HG03097 (cell line): ENCODE measurements at regions not wholly inside any gene's neighbourhood (a gene's known extent, or its start where the extent isn't known, plus 50 kb on each side); places are given as distances from the start of the nearest gene placed in this dataset.
"Not testable (repeated sequence)": the region's sequence is repeated elsewhere in the genome, so short reads cannot be mapped to it uniquely, and the experiment has no call there.

Source experiments
- ATAC-seq: cut with Tn5 transposase; IDR thresholded peaks from one replicate; pipeline ENCODE4 v1.9.1; 2021; ENCODE audit not compliant: unreplicated experiment, low FRiP score

- no peak for ATAC-seq
These were observed 267.6 kb upstream of the SGK1 start for GRCh38 chr6:134585517-134585873.

GRCh38 chr6:134584847-134585516, 267.1 kb upstream of the SGK1 start:
- no peak for ATAC-seq

GRCh38 chr6:134577998-134578397, 260.1 kb upstream of the SGK1 start:
- no peak for ATAC-seq

- ATAC-seq = no peak
These were observed 257.3 kb upstream of the SGK1 start for GRCh38 chr6:134575221-134575620.

- no peak for ATAC-seq
These were observed 256.6 kb upstream of the SGK1 start for GRCh38 chr6:134574491-134574890.

- not testable (repeated sequence) for ATAC-seq
These were observed 252.1 kb upstream of the SGK1 start for GRCh38 chr6:134569996-134570395.

GRCh38 chr6:134564705-134565104, 246.8 kb upstream of the SGK1 start:
- no peak for ATAC-seq

- no peak for ATAC-seq
These were observed 242.1 kb upstream of the SGK1 start for GRCh38 chr6:134560019-134560418.

- ATAC-seq = no peak
These were observed 239.6 kb upstream of the SGK1 start for GRCh38 chr6:134557509-134557908.

- no peak for ATAC-seq
These were observed 237.8 kb upstream of the SGK1 start for GRCh38 chr6:134555672-134556071.

- ATAC-seq = no peak
These were observed 236.0 kb upstream of the SGK1 start for GRCh38 chr6:134553936-134554335.

- no peak for ATAC-seq
These were observed 233.5 kb upstream of the SGK1 start for GRCh38 chr6:134551245-134551960.

- no peak for ATAC-seq
These were observed 232.7 kb upstream of the SGK1 start for GRCh38 chr6:134550604-134551003.

GRCh38 chr6:134549854-134550253, 231.9 kb upstream of the SGK1 start:
- no peak for ATAC-seq

- ATAC-seq = no peak
These were observed 229.2 kb upstream of the SGK1 start for GRCh38 chr6:134546962-134547645.

GRCh38 chr6:134544737-134545136, 226.8 kb upstream of the SGK1 start:
- no peak for ATAC-seq

GRCh38 chr6:134543128-134543527, 225.2 kb upstream of the SGK1 start:
- no peak for ATAC-seq

GRCh38 chr6:134541001-134541400, 223.1 kb upstream of the SGK1 start:
- no peak for ATAC-seq

GRCh38 chr6:134539865-134540323, 222.0 kb upstream of the SGK1 start:
- no peak for ATAC-seq

GRCh38 chr6:134537765-134538164, 219.9 kb upstream of the SGK1 start:
- not testable (repeated sequence) for ATAC-seq

- no peak for ATAC-seq
These were observed 219.2 kb upstream of the SGK1 start for GRCh38 chr6:134537146-134537555.

- no peak for ATAC-seq
These were observed 217.9 kb upstream of the SGK1 start for GRCh38 chr6:134535831-134536230.
